ENCODE measurements at regions not wholly inside any gene's neighbourhood (a gene's known extent, or its start where the extent isn't known, plus 50 kb on each side); places are given as distances from the start of the nearest gene placed in this dataset.

GRCh38 chr2:128615571-128615970 is 296.9 kb upstream of the HS6ST1 start:
- ChIA-PET CTCF (no interaction called here), POLR2A (interaction anchor here (0.6 kb wide), 1 partner anchor 54 kb away, joined by 3 read pairs; no protein-coding TSS in a partner anchor)
- 0 out of 2 replicates have a peak, but pooled peaks cover 3% of the 10 kb centered on the region for H3K4me1 Mint-ChIP-seq
- H3K4me3 Mint-ChIP-seq: no peak overlapping the region
- H3K9me3 Mint-ChIP-seq: peaks cover 17% of the 10 kb centered on the region
- H3K36me3 Mint-ChIP-seq: peaks cover 5% of the 10 kb centered on the region
- DNase-seq (ENCODE audit: low spot score) (no peak), ATAC-seq (no peak)
- no peaks in the 10 kb centered on the region; the same call in 1 of the 2 replicates for H3K27me3 Mint-ChIP-seq (ENCODE audit: low read depth)
- TF ChIP-seq CREB1 (CRISPR knock-in tag; IDR thresholded peaks at IDR 0.05) (no peak), CTCF (IDR thresholded peaks at IDR 0.05) (no peak), MXD4 (CRISPR knock-in tag; IDR thresholded peaks at IDR 0.05; ENCODE audit: borderline replicate concordance) (no peak), ZNF396 (CRISPR knock-in tag; IDR thresholded peaks at IDR 0.05; ENCODE audit: borderline replicate concordance) (no peak), AFF4 (CRISPR knock-in tag; IDR thresholded peaks at IDR 0.05; ENCODE audit: borderline replicate concordance) (no peak), FOXK1 (CRISPR knock-in tag; IDR thresholded peaks at IDR 0.05) (no peak), HMGA2 (CRISPR knock-in tag; IDR thresholded peaks at IDR 0.05) (no peak), ATF2 (CRISPR knock-in tag; IDR thresholded peaks at IDR 0.05; ENCODE audit: borderline replicate concordance, low read depth) (no peak), EMX1 (CRISPR knock-in tag; IDR thresholded peaks at IDR 0.05) (no peak), SOX15 (CRISPR knock-in tag; IDR thresholded peaks at IDR 0.05) (no peak)
- no peak overlapping the region for H3K27ac Mint-ChIP-seq

GRCh38 chr2:128617029-128617590 is 298.4 kb upstream of the HS6ST1 start:
- peaks cover 3% of the 10 kb centered on the region for H3K27me3 Mint-ChIP-seq (ENCODE audit: low read depth)
- ATAC-seq (peak; percentile 50), DNase-seq (ENCODE audit: low spot score) (no peak)
- CTCF ChIA-PET: no interaction called here
- peaks cover 5% of the 10 kb centered on the region for H3K36me3 Mint-ChIP-seq
- H3K9me3 Mint-ChIP-seq: peaks cover 18% of the 10 kb centered on the region
- TF ChIP-seq ZNF317 (CRISPR knock-in tag; IDR thresholded peaks at IDR 0.05; ENCODE audit: borderline replicate concordance, low read depth) (no peak), CTCF (IDR thresholded peaks at IDR 0.05) (no peak)
- no peak overlapping the region for H3K27ac Mint-ChIP-seq
- H3K4me3 Mint-ChIP-seq: no peak overlapping the region
- H3K4me1 Mint-ChIP-seq: 0 out of 2 replicates have a peak, but pooled peaks cover 3% of the 10 kb centered on the region
- POLR2A ChIA-PET: interaction anchor here (1.1 kb wide), 1 partner anchor 28 kb away, joined by 3 read pairs; no protein-coding TSS in a partner anchor

GRCh38 chr2:128617661-128618060 is 299.0 kb upstream of the HS6ST1 start:
- DNase-seq (ENCODE audit: low spot score) (no peak), ATAC-seq (no peak)
- TF ChIP-seq TCF7 (CRISPR knock-in tag; IDR thresholded peaks at IDR 0.05; ENCODE audit: low read depth) (no peak), ZNF263 (CRISPR knock-in tag; IDR thresholded peaks at IDR 0.05; ENCODE audit: low read depth) (no peak), MAX (CRISPR knock-in tag; IDR thresholded peaks at IDR 0.05) (no peak), SMAD3 (CRISPR knock-in tag; IDR thresholded peaks at IDR 0.05; ENCODE audit: borderline replicate concordance) (no peak), RORB (CRISPR knock-in tag; IDR thresholded peaks at IDR 0.05) (no peak), NR2C2 (CRISPR knock-in tag; IDR thresholded peaks at IDR 0.05) (no peak), FOXJ3 (CRISPR knock-in tag; IDR thresholded peaks at IDR 0.05; ENCODE audit: borderline replicate concordance) (no peak)
- 0 out of 2 replicates have a peak, but pooled peaks cover 3% of the 10 kb centered on the region for H3K4me1 Mint-ChIP-seq
- peaks cover 21% of the 10 kb centered on the region for H3K9me3 Mint-ChIP-seq
- peaks cover 4% of the 10 kb centered on the region for H3K27me3 Mint-ChIP-seq (ENCODE audit: low read depth)
- ChIA-PET POLR2A (interaction anchor here (1.1 kb wide), 1 partner anchor 27 kb away, joined by 3 read pairs; no protein-coding TSS in a partner anchor), CTCF (no interaction called here)
- no peak overlapping the region for H3K4me3 Mint-ChIP-seq
- no peak overlapping the region for H3K27ac Mint-ChIP-seq
- H3K36me3 Mint-ChIP-seq: peaks cover 5% of the 10 kb centered on the region
